HS-5 (cell line): ENCODE measurements at regions not wholly inside any gene's neighbourhood (a gene's known extent, or its start where the extent isn't known, plus 50 kb on each side); places are given as distances from the start of the nearest gene placed in this dataset.
"Not testable (repeated sequence)": the region's sequence is repeated elsewhere in the genome, so short reads cannot be mapped to it uniquely, and the experiment has no call there.

Source experiments
- DNase-seq: peaks from one replicate; pipeline ENCODE4 v3.0.0-alpha.2; 2012; ENCODE audit warnings: low read depth

GRCh38 chr5:99315413-99316183 is 386.8 kb upstream of the CHD1 start:
- no peak for DNase-seq

- DNase-seq, result no peak
Observed at GRCh38 chr5:99314721-99315120, 385.9 kb upstream of the CHD1 start.

GRCh38 chr5:99308131-99308530 is 379.3 kb upstream of the CHD1 start:
- DNase-seq, result no peak

GRCh38 chr5:99305045-99305580 is 376.3 kb upstream of the CHD1 start:
- no peak for DNase-seq

GRCh38 chr5:99285606-99286005 is 356.8 kb upstream of the CHD1 start:
- no peak for DNase-seq

GRCh38 chr5:99275128-99275527 is 346.3 kb upstream of the CHD1 start:
- no peak for DNase-seq

- no peak for DNase-seq
Observed at GRCh38 chr5:99272576-99272975, 343.8 kb upstream of the CHD1 start.

GRCh38 chr5:99258819-99259218 is 330.0 kb upstream of the CHD1 start:
- no peak for DNase-seq

GRCh38 chr5:99248066-99248465 is 319.3 kb upstream of the CHD1 start:
- DNase-seq, result no peak

GRCh38 chr5:99247346-99247745 is 318.5 kb upstream of the CHD1 start:
- no peak for DNase-seq

- DNase-seq, result no peak
Observed at GRCh38 chr5:99243111-99243510, 314.3 kb upstream of the CHD1 start.

- DNase-seq, result no peak
Observed at GRCh38 chr5:99239826-99240360, 311.1 kb upstream of the CHD1 start.

- DNase-seq, result peak; percentile 40
Observed at GRCh38 chr5:99191206-99191745, 262.5 kb upstream of the CHD1 start.

- DNase-seq, result no peak
Observed at GRCh38 chr5:99187611-99188010, 258.8 kb upstream of the CHD1 start.

GRCh38 chr5:99179206-99179605 is 250.4 kb upstream of the CHD1 start:
- DNase-seq, result no peak

GRCh38 chr5:99177796-99178195 is 249.0 kb upstream of the CHD1 start:
- no peak for DNase-seq

- DNase-seq, result no peak
Observed at GRCh38 chr5:99176186-99176585, 247.4 kb upstream of the CHD1 start.

- DNase-seq, result no peak
Observed at GRCh38 chr5:99169309-99169708, 240.5 kb upstream of the CHD1 start.

- DNase-seq, result not testable (repeated sequence)
Observed at GRCh38 chr5:99161538-99161937, 232.7 kb upstream of the CHD1 start.

- no peak for DNase-seq
Observed at GRCh38 chr5:99156688-99157087, 227.9 kb upstream of the CHD1 start.

- DNase-seq, result not testable (repeated sequence)
Observed at GRCh38 chr5:99143283-99143795, 214.5 kb upstream of the CHD1 start.

- no peak for DNase-seq
Observed at GRCh38 chr5:99141534-99142128, 212.8 kb upstream of the CHD1 start.

- no peak for DNase-seq
Observed at GRCh38 chr5:99138911-99139310, 210.1 kb upstream of the CHD1 start.
